ENCODE measurements at regions not wholly inside any gene's neighbourhood (a gene's known extent, or its start where the extent isn't known, plus 50 kb on each side); places are given as distances from the start of the nearest gene placed in this dataset.

GRCh38 chr4:133096972-133097371 lies 52.1 kb upstream of the PCDH10 start:
- no peak for DNase-seq
